GM13976 (cell line): ENCODE measurements at regions not wholly inside any gene's neighbourhood (a gene's known extent, or its start where the extent isn't known, plus 50 kb on each side); places are given as distances from the start of the nearest gene placed in this dataset.
"Not testable (repeated sequence)": the region's sequence is repeated elsewhere in the genome, so short reads cannot be mapped to it uniquely, and the experiment has no call there.

Experiments used
- DNase-seq: peaks from one replicate; pipeline ENCODE4 v3.0.0; 2012; ENCODE audit warnings: low spot score
- CTCF ChIP-seq: IDR thresholded peaks from 2 replicates; pipeline ENCODE4 v1.5.1; 2012; ENCODE audit warnings: borderline replicate concordance, mild to moderate bottlenecking; ENCODE audit not compliant: insufficient read depth; ENCODE audit errors: extremely low read depth, missing control alignments, control extremely low read depth
- in situ Hi-C: fragments of 300-500 bp; cut with MboI; formaldehyde crosslinking; loops from one replicate; pipeline ENCODE4 v1.12.0; 2022; ENCODE audit warnings: low sequenced_read_pairs, mixed read lengths, inconsistent platforms; ENCODE audit not compliant: unreplicated experiment

DNA sequence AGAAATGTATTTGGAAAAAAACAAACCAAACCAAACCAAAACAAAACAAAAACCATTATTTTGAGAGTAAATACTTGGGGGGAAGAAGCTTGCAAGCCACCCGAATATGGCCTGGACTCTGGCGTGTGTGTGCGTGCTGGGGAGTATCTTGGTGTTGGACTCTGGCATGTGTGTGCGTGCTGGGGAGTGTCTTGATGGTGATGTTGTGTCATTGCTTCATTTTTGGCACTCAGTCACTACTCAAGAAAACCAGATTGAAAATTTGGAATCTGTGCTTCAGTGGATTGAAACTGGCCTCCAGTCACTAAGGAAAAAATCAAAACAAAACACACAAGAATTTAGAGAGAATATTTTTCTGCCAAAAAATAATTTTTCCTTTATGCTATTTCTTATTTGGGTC, 76.1 kb downstream of the ARRDC3 start:
- no peak for TF ChIP-seq CTCF
- in situ Hi-C loops, result no loop called here
- DNase-seq, result no peak

- in situ Hi-C loops, result no loop called here
- no peak for TF ChIP-seq CTCF
- no peak for DNase-seq
These were observed 76.6 kb downstream of the ARRDC3 start for GRCh38 chr5:91306497-91306896.

- DNase-seq, result no peak
- in situ Hi-C loops, result no loop called here
- TF ChIP-seq CTCF, result no peak
These were observed 77.5 kb downstream of the ARRDC3 start for GRCh38 chr5:91305640-91306039.

GRCh38 chr5:91304015-91304414, 79.1 kb downstream of the ARRDC3 start:
- DNase-seq, in situ Hi-C loops: not testable (repeated sequence)

GRCh38 chr5:91302958-91303357, 80.2 kb downstream of the ARRDC3 start:
- DNase-seq, result no peak
- no peak for TF ChIP-seq CTCF
- in situ Hi-C loops, result no loop called here

GRCh38 chr5:91302305-91302704, 80.8 kb downstream of the ARRDC3 start:
- in situ Hi-C loops, result no loop called here
- DNase-seq, result no peak
- TF ChIP-seq CTCF, result no peak

DNA sequence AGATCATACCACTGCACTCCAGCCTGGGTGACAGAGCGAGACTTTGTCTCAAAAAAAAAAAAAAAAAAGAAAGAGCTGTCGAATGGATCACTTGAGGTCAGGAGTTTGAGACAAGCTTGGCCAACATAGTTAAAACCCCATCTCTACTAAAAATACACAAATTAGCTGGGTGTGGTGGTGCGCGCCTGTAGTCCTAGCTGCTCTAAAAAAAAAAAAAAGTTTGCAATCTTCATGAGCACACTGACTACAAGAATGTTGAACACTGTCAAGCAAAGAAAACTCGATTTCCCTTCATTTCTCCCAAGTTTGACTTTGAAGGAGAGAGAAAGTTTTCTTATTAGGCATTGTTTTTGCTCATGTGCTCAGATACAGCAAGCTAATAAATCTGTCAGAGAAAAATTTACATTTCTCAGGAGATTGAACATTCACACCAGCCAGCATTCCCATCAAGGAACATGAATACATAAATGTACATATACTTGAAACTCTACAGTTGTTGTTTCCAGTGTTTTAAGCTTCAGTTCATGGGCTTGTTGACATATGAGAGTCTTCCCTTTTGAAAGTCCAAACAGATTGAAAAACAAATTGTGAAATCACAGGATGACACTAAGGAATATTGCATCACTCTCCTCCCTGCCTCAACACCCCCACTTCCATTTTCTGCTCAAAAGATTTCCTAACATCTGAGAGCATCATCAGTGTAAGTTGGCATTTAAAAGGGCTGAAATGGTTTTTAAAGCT, 81.8 kb downstream of the ARRDC3 start:
- in situ Hi-C loops, result no loop called here
- TF ChIP-seq CTCF, result no peak
- no peak for DNase-seq
